HepG2 (cell line): ENCODE measurements at regions not wholly inside any gene's neighbourhood (a gene's known extent, or its start where the extent isn't known, plus 50 kb on each side); places are given as distances from the start of the nearest gene placed in this dataset.

Experiments
- ATAC-seq: fragments of 200-7000 bp; cut with Tn5 transposase; 3 replicates; pipeline ENCODE4 v1.9.1; 2020; ENCODE audit warnings: mild to moderate bottlenecking, moderate library complexity
- BruUV-seq: library from RNA; stranded (reverse); fragments of 400-500 nt; replicated peaks from 2 replicates; lab custom pipeline; 2021; lab: Mats Ljungman, UMichigan
- CTCF ChIA-PET: fragments of 300-600 bp; formaldehyde crosslinking; extraction: SDS; loops from one replicate; lab custom pipeline; 2021; ENCODE audit warnings: low total read pairs, inconsistent platforms, low intra/inter-chr PET ratio; lab: Yijun Ruan, JAX
- POLR2A ChIA-PET: fragments of 350-600 bp; sonication (Branson Sonifier 250); formaldehyde crosslinking; loops from one replicate; lab custom pipeline; 2020; ENCODE audit warnings: antibody characterized with exemption, inconsistent platforms; lab: Yijun Ruan, JAX
- DNase-seq: peaks from one replicate; pipeline ENCODE4 v3.0.0-alpha.2; 2015; ENCODE audit warnings: low spot score
- FAIRE-seq: peaks from 3 replicates; lab custom pipeline; 2011; peaks lifted over from hg19 to GRCh38; lab: Jason Lieb, UNC
- H2AFZ ChIP-seq: one replicate; pipeline ENCODE4 v1.6.1; 2011; ENCODE audit warnings: low read length, inconsistent platforms
- H3K27ac ChIP-seq: fragments of 300-600 bp; 3 replicates; pipeline ENCODE4 v1.8.0; 2011; ENCODE audit warnings: mixed run types, mild to moderate bottlenecking, mixed read lengths, low read length, inconsistent platforms; ENCODE audit not compliant: insufficient read depth; ENCODE audit errors: extremely low read length
- H3K27me3 ChIP-seq, 2 experiments: fragments of 200-600 bp in 1 of 2; 2 replicates in 1 of 2; 3 replicates in 1 of 2; pipeline versions ENCODE4 v1.6.0 to v1.8.0; 2011; ENCODE audit warnings: low read length in 2 of 2, mild to moderate bottlenecking in 2 of 2, moderate library complexity in 2 of 2, inconsistent platforms in 1 of 2; ENCODE audit not compliant: insufficient read depth in 2 of 2, control insufficient read depth in 1 of 2
- H3K36me3 ChIP-seq, 2 experiments: fragments of 200-600 bp in 1 of 2; replicated peaks in 1 of 2; 2 replicates in 1 of 2; 3 replicates in 1 of 2; pipeline versions ENCODE4 v1.5.1 to v1.8.0; 2011; ENCODE audit warnings: low read length in 2 of 2, inconsistent platforms in 1 of 2; ENCODE audit not compliant: insufficient read depth in 2 of 2, control insufficient read depth in 1 of 2
- H3K4me1 ChIP-seq: 2 replicates; pipeline ENCODE4 v1.5.1; 2012; ENCODE audit warnings: low read length, inconsistent platforms; ENCODE audit not compliant: insufficient read depth
- H3K4me2 ChIP-seq: 2 replicates; pipeline ENCODE4 v1.6.0; 2011; ENCODE audit warnings: low read depth, low read length, inconsistent platforms
- H3K4me3 ChIP-seq, 3 experiments: fragments of 200-600 bp in 1 of 3; sonication (generic), shearing (Covaris generic) in 1 of 3; replicated peaks in 1 of 3; 2 replicates each; pipeline ENCODE4 v1.5.1; 2011 to 2016; ENCODE audit warnings: low read length in 3 of 3, inconsistent platforms in 2 of 3, low read depth in 2 of 3, mild to moderate bottlenecking in 2 of 3, control low read depth in 1 of 3, mixed read lengths in 1 of 3; ENCODE audit not compliant: insufficient read depth in 1 of 3
- H3K79me2 ChIP-seq: one replicate; pipeline ENCODE4 v1.6.1; 2011; ENCODE audit warnings: low read length, inconsistent platforms; ENCODE audit not compliant: insufficient read depth
- H3K9ac ChIP-seq: 2 replicates; pipeline ENCODE4 v1.6.0; 2011; ENCODE audit warnings: mild to moderate bottlenecking, low read depth, low read length, inconsistent platforms; ENCODE audit not compliant: insufficient read depth
- H3K9me3 ChIP-seq: 2 replicates; pipeline ENCODE4 v1.5.1; 2012; ENCODE audit warnings: mild to moderate bottlenecking, low read length
- H4K20me1 ChIP-seq: 2 replicates; pipeline ENCODE4 v1.6.0; 2011; ENCODE audit warnings: inconsistent platforms, mild to moderate bottlenecking, low read length, moderate library complexity; ENCODE audit not compliant: insufficient read depth
- AGO2 ChIP-seq: fragments of 200-400 bp; formaldehyde crosslinking; optimal IDR thresholded peaks from 2 replicates; pipeline ENCODE3; 2017; ENCODE audit warnings: mild to moderate bottlenecking, low read depth, low read length, moderate library complexity
- BHLHE40 ChIP-seq: IDR thresholded peaks from 2 replicates; pipeline ENCODE4 v1.6.1; 2011; ENCODE audit warnings: low read length, improper control_type of control experiment
- PHF5A ChIP-seq: IDR thresholded peaks from one replicate; pipeline ENCODE4 v1.6.1; 2018; ENCODE audit warnings: low read depth, missing genetic modification reagents; ENCODE audit not compliant: unreplicated experiment
- POLR2AphosphoS2 ChIP-seq: IDR thresholded peaks from 2 replicates; pipeline ENCODE4 v1.6.1; 2011; ENCODE audit warnings: low read depth, low read length, improper control_type of control experiment
- ZBTB43 ChIP-seq: sonication (generic); formaldehyde crosslinking; conservative IDR thresholded peaks from 2 replicates; pipeline ENCODE4 v1.4.0; 2020; ENCODE audit warnings: missing genetic modification reagents
- ZFP62 ChIP-seq: sonication (generic); formaldehyde crosslinking; IDR thresholded peaks from 2 replicates; pipeline ENCODE4 v1.4.0; 2020; ENCODE audit warnings: missing genetic modification reagents
- ZFP91 ChIP-seq: sonication (generic); formaldehyde crosslinking; IDR thresholded peaks from 2 replicates; pipeline ENCODE4 v1.9.0; 2022; ENCODE audit warnings: missing genetic modification reagents, mild to moderate bottlenecking, borderline replicate concordance
- WGBS: methylation state at CpG from one replicate; pipeline ENCODE4 v1.1.6; 2017; ENCODE audit warnings: low lambda C conversion rate; 5-methylcytosine and 5-hydroxymethylcytosine counted together
- in situ Hi-C: cut with HindIII; loops from 2 replicates; pipeline ENCODE4 v1.10.0; 2017; ENCODE audit warnings: low pct_unique_long_range_greater_than_20kb; ENCODE audit not compliant: extremely low pct_ligation_motif_present
- intact Hi-C: fragments of 100-400 bp; cut with micrococcal nuclease; formaldehyde crosslinking; loops from one replicate; pipeline ENCODE4 v1.10.0; 2022; ENCODE audit not compliant: unreplicated experiment
- TF ChIP-seq, protein P1 (sequence below): sonication (generic); formaldehyde crosslinking; conservative IDR thresholded peaks from 2 replicates; pipeline ENCODE4 v1.8.0; 2022; ENCODE audit warnings: low read depth, missing genetic modification reagents

DNA sequence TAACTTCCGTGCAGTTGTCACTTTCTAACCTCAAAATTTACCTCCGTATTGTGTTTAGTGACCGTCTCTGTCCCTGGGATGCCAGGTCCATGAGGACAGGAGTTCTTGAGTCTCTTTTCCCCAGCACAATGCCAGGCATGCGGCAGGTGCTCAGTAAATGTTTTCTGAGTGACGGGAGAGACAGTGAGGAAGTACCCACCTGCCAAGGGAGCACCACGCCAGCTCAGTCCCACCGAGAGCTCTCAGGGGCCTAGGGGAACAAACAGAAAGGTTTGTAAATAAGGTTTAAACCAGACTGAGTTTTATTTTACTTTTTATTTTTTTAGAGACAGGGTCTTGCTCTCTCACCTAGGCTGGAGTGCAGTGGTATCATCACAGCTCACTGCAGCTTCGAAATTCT lies 81.5 kb upstream of the NKX1-1 start:
- ChIA-PET CTCF (no interaction called here), POLR2A (no interaction called here)
- Histone ChIP-seq H4K20me1 (no peaks in the 10 kb centered on the region), H3K79me2 (no peaks in the 10 kb centered on the region), H3K27ac (no peak overlapping the region), H2AFZ (no peak overlapping the region), H3K4me1 (no peaks in the 10 kb centered on the region), H3K4me3 (no peak overlapping the region), H3K9ac (no peak overlapping the region), H3K9me3 (peaks cover 20% of the 10 kb centered on the region), H3K36me3 (no peaks in the 10 kb centered on the region), H3K4me2 (no peak overlapping the region), H3K27me3 (peaks cover 13 to 39% of the 10 kb centered on the region in 2 experiments)
- intact Hi-C loops, result no loop called here
- in situ Hi-C loops, result no loop called here
- WGBS, result 27% methylated on average over 8 of the region's 8 CpGs
- FAIRE-seq, result no peak
- TF ChIP-seq ZFP91 (CRISPR knock-in tag) (no peak), AGO2 (no peak), PHF5A (no peak), ZBTB43 (CRISPR knock-in tag) (no peak), ZFP62 (no peak), BHLHE40 (no peak), POLR2AphosphoS2 (no peak)
- TF ChIP-seq, protein P1, sequence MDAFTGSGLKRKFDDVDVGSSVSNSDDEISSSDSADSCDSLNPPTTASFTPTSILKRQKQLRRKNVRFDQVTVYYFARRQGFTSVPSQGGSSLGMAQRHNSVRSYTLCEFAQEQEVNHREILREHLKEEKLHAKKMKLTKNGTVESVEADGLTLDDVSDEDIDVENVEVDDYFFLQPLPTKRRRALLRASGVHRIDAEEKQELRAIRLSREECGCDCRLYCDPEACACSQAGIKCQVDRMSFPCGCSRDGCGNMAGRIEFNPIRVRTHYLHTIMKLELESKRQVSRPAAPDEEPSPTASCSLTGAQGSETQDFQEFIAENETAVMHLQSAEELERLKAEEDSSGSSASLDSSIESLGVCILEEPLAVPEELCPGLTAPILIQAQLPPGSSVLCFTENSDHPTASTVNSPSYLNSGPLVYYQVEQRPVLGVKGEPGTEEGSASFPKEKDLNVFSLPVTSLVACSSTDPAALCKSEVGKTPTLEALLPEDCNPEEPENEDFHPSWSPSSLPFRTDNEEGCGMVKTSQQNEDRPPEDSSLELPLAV (CRISPR knock-in tag), result no peak
- DNase-seq, result no peak
- BruUV-seq, result no TSS peak
- ATAC-seq, result no peak
